Activated CD4-positive, alpha-beta T cell treated with anti-CD3 and anti-CD28 coated beads, Interleukin-2, amount 50 U/mL, for 24 hours (primary cell): ENCODE measurements at regions not wholly inside any gene's neighbourhood (a gene's known extent, or its start where the extent isn't known, plus 50 kb on each side); places are given as distances from the start of the nearest gene placed in this dataset.

Source experiments
- DNase-seq, 2 donors: peaks; one replicate each; pipeline ENCODE4 v3.0.0-alpha.2; 2020; ENCODE audit warnings: low read depth in 1 of 2, low spot score in 1 of 2

GRCh38 chr11:27195837-27196202 is 155.2 kb downstream of the BBOX1 start:
- no peak for DNase-seq

- no peak for DNase-seq
These were observed 154.4 kb downstream of the BBOX1 start for GRCh38 chr11:27194976-27195375.

- DNase-seq = no peak
These were observed 153.0 kb downstream of the BBOX1 start for GRCh38 chr11:27193434-27194225.

DNA sequence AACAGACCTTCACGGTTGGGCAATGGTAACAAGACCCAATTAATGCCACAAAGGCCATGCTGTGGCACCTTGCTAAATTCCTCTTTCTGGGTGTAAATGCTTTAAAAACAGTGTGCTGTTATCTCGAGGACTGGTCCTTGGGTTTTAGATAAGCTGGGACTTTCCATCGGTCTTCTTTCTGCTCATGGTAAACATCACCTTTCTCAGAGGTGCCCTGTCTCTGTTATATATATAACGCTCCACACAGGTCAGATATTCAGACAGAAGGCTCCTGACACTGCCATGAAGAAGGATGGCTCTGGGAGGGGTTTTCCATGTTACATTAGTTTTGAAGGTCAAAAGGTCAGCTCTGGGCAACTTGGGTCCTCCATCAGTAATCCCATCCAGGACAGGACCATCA is 151.6 kb downstream of the BBOX1 start:
- DNase-seq = no peak

DNA sequence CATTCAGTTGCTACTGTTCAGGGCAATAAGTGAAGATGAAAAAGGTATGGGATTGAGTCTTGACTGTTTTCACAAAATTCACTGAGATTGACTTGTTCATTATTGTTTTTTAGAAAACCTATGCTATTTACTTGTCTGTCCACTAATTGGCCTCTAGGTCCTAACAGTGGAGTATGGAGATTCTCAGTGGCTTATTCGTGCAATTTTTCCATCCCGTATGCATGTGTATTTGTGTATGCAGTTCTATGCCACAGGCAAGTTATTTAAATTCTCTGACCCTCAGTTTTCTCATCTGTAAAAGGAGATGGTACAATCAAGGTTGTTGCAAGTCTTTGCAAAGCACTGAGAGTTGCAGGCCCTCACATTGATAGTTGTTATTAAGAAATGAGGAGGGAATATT is 151.0 kb downstream of the BBOX1 start:
- DNase-seq = no peak

DNA sequence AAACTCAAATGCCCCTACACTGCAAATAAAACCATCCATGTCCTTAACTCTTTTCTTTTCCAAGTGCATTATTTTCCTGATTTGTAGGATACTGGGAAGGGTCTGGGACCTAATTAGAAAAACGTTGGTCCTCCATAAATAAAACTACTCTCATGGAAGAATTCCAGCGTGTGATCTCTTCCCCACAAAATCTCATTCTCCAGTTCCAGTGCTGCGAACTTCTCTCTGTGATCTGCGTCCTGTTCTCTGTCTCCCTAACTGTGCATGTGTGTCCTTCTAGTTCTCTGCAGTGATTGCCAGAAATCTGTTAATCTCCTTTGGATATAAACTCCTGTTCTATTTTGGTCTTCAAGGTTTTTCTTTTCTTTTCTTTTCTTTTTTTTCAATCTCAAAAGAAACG is 148.1 kb downstream of the BBOX1 start:
- no peak for DNase-seq

GRCh38 chr11:27187848-27188621 is 147.4 kb downstream of the BBOX1 start:
- DNase-seq = no peak

DNA sequence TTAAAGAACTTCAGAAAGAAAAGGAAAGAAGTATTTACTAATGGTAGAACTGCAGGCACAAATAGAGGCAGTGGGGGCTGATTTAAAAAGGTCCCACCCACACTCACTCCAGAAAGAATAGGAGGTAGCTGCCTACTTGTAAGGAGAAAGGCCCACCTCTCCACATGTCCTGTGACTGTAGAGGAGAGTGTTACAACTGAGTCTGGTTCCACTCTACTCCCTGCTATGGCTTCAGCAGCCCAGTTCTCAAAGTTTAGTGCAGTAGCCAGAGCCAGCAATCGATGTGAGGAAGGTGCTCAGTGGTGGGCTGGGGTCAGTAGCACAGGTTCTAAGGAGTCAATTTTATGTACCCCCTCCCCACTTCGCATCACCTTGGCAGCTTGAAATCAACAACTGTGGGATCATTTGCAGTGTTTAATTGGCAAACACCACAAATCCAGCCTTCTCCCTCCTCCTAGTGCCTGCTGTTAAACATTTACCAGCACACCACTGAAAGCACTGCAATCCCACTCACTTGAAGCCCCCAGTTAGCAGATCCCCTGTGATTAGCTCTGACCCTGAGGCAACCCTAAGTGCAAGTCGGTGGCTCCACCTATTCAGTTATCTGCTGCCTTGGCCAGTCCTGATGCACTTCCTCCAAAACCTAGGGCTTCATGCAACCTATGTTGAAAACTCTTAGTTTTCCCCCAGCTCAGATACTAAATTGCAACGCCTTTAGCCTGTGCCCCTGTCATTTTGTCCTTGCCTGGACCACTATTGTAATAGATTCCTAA is 146.6 kb downstream of the BBOX1 start:
- no peak for DNase-seq

GRCh38 chr11:27186580-27186979 is 146.0 kb downstream of the BBOX1 start:
- no peak for DNase-seq

GRCh38 chr11:27184458-27185312 is 144.1 kb downstream of the BBOX1 start:
- DNase-seq = no peak

GRCh38 chr11:27183672-27184457 is 143.2 kb downstream of the BBOX1 start:
- DNase-seq = peak in 1 of 2 donors; percentile 17

DNA sequence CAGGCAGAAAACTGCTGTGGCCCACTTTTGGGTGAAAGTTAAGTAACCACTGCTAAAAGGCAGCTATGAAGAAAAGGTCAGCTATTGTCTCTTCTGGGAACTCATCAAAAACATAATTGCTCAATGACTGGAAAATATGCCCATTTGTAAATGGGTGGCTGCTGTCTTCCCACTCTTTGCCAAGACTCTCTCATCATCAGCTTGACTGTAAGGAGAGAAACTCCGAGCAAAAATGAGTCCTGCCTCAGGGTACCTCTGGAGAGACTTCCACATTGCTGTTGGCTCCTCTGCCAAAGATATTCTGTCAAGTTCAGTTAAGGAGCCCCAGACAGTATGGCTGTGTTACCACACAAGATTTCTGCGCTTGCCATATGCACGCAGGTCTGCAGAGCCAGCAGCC is 138.7 kb downstream of the BBOX1 start:
- DNase-seq = no peak

DNA sequence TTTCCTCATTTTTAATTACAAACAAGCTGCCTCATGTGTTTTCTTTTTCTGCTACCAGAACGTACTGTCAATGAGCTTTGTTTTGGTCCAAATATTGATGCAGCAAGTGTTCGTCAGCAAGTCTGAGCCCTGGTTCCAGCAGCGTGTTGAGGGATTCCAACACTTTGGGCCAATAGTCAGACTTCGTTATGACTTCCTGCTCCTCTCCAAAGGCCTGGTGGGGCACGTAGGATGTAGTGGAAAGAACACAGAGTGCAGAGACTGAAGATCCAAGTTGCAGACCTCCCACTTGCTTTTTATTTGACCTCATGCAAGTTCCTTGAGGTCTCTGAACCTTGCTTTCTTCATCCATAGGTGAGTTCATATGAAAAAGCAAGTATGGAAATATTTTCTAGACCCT is 138.2 kb downstream of the BBOX1 start:
- no peak for DNase-seq
